HepG2 (cell line): ENCODE measurements at regions not wholly inside any gene's neighbourhood (a gene's known extent, or its start where the extent isn't known, plus 50 kb on each side); places are given as distances from the start of the nearest gene placed in this dataset.

Source experiments
- ATAC-seq: fragments of 200-7000 bp; cut with Tn5 transposase; 3 replicates; pipeline ENCODE4 v1.9.1; 2020; ENCODE audit warnings: mild to moderate bottlenecking, moderate library complexity
- BruUV-seq: library from RNA; stranded (reverse); fragments of 400-500 nt; replicated peaks from 2 replicates; lab custom pipeline; 2021; lab: Mats Ljungman, UMichigan
- CTCF ChIA-PET: fragments of 300-600 bp; formaldehyde crosslinking; extraction: SDS; loops from one replicate; lab custom pipeline; 2021; ENCODE audit warnings: low total read pairs, inconsistent platforms, low intra/inter-chr PET ratio; lab: Yijun Ruan, JAX
- POLR2A ChIA-PET: fragments of 350-600 bp; sonication (Branson Sonifier 250); formaldehyde crosslinking; loops from one replicate; lab custom pipeline; 2020; ENCODE audit warnings: antibody characterized with exemption, inconsistent platforms; lab: Yijun Ruan, JAX
- DNase-seq: peaks from one replicate; pipeline ENCODE4 v3.0.0-alpha.2; 2015; ENCODE audit warnings: low spot score
- FAIRE-seq: peaks from 3 replicates; lab custom pipeline; 2011; peaks lifted over from hg19 to GRCh38; lab: Jason Lieb, UNC
- H2AFZ ChIP-seq: one replicate; pipeline ENCODE4 v1.6.1; 2011; ENCODE audit warnings: low read length, inconsistent platforms
- H3K27ac ChIP-seq: fragments of 300-600 bp; 3 replicates; pipeline ENCODE4 v1.8.0; 2011; ENCODE audit warnings: mixed run types, mild to moderate bottlenecking, mixed read lengths, low read length, inconsistent platforms; ENCODE audit not compliant: insufficient read depth; ENCODE audit errors: extremely low read length
- H3K27me3 ChIP-seq, 2 experiments: fragments of 200-600 bp in 1 of 2; 2 replicates in 1 of 2; 3 replicates in 1 of 2; pipeline versions ENCODE4 v1.6.0 to v1.8.0; 2011; ENCODE audit warnings: low read length in 2 of 2, mild to moderate bottlenecking in 2 of 2, moderate library complexity in 2 of 2, inconsistent platforms in 1 of 2; ENCODE audit not compliant: insufficient read depth in 2 of 2, control insufficient read depth in 1 of 2
- H3K36me3 ChIP-seq, 2 experiments: fragments of 200-600 bp in 1 of 2; replicated peaks in 1 of 2; 2 replicates in 1 of 2; 3 replicates in 1 of 2; pipeline versions ENCODE4 v1.5.1 to v1.8.0; 2011; ENCODE audit warnings: low read length in 2 of 2, inconsistent platforms in 1 of 2; ENCODE audit not compliant: insufficient read depth in 2 of 2, control insufficient read depth in 1 of 2
- H3K4me1 ChIP-seq: 2 replicates; pipeline ENCODE4 v1.5.1; 2012; ENCODE audit warnings: low read length, inconsistent platforms; ENCODE audit not compliant: insufficient read depth
- H3K4me2 ChIP-seq: 2 replicates; pipeline ENCODE4 v1.6.0; 2011; ENCODE audit warnings: low read depth, low read length, inconsistent platforms
- H3K4me3 ChIP-seq, 3 experiments: fragments of 200-600 bp in 1 of 3; sonication (generic), shearing (Covaris generic) in 1 of 3; replicated peaks in 1 of 3; 2 replicates each; pipeline ENCODE4 v1.5.1; 2011 to 2016; ENCODE audit warnings: low read length in 3 of 3, inconsistent platforms in 2 of 3, low read depth in 2 of 3, mild to moderate bottlenecking in 2 of 3, control low read depth in 1 of 3, mixed read lengths in 1 of 3; ENCODE audit not compliant: insufficient read depth in 1 of 3
- H3K79me2 ChIP-seq: one replicate; pipeline ENCODE4 v1.6.1; 2011; ENCODE audit warnings: low read length, inconsistent platforms; ENCODE audit not compliant: insufficient read depth
- H3K9ac ChIP-seq: 2 replicates; pipeline ENCODE4 v1.6.0; 2011; ENCODE audit warnings: mild to moderate bottlenecking, low read depth, low read length, inconsistent platforms; ENCODE audit not compliant: insufficient read depth
- H3K9me3 ChIP-seq: 2 replicates; pipeline ENCODE4 v1.5.1; 2012; ENCODE audit warnings: mild to moderate bottlenecking, low read length
- H4K20me1 ChIP-seq: 2 replicates; pipeline ENCODE4 v1.6.0; 2011; ENCODE audit warnings: inconsistent platforms, mild to moderate bottlenecking, low read length, moderate library complexity; ENCODE audit not compliant: insufficient read depth
- KAT8 ChIP-seq: IDR thresholded peaks from 2 replicates; pipeline ENCODE4 v1.6.1; 2016; ENCODE audit warnings: missing genetic modification reagents, missing compliant biosample characterization
- KDM3A ChIP-seq: IDR thresholded peaks from 2 replicates; pipeline ENCODE4 v1.6.1; 2018; ENCODE audit warnings: low read depth, missing compliant biosample characterization
- KMT2A ChIP-seq: sonication (generic); formaldehyde crosslinking; IDR thresholded peaks from 2 replicates; pipeline ENCODE4 v1.4.0; 2020; ENCODE audit warnings: missing genetic modification reagents
- PAX8 ChIP-seq: sonication (generic); formaldehyde crosslinking; IDR thresholded peaks from 2 replicates; pipeline ENCODE4 v1.8.0; 2022; ENCODE audit warnings: mild to moderate bottlenecking, missing genetic modification reagents, borderline replicate concordance
- SNAI1 ChIP-seq: sonication (generic); formaldehyde crosslinking; IDR thresholded peaks from 2 replicates; pipeline ENCODE4 v1.5.0; 2020; ENCODE audit warnings: mild to moderate bottlenecking, missing genetic modification reagents, borderline replicate concordance
- SP2 ChIP-seq: sonication (generic); formaldehyde crosslinking; IDR thresholded peaks from 2 replicates; pipeline ENCODE4 v1.5.1; 2020; ENCODE audit warnings: mild to moderate bottlenecking, missing genetic modification reagents
- TAF15 ChIP-seq: fragments of 200-400 bp; formaldehyde crosslinking; IDR thresholded peaks from one replicate; pipeline ENCODE4 v1.6.1; 2018; ENCODE audit warnings: mild to moderate bottlenecking, low read depth, low read length; ENCODE audit not compliant: poor library complexity, severe bottlenecking
- ZBTB42 ChIP-seq: sonication (generic); formaldehyde crosslinking; IDR thresholded peaks from 2 replicates; pipeline ENCODE4 v1.5.0; 2020; ENCODE audit warnings: mild to moderate bottlenecking, missing genetic modification reagents
- ZFP1 ChIP-seq: IDR thresholded peaks from 2 replicates; pipeline ENCODE4 v1.6.1; 2016
- ZFP62 ChIP-seq: sonication (generic); formaldehyde crosslinking; IDR thresholded peaks from 2 replicates; pipeline ENCODE4 v1.4.0; 2020; ENCODE audit warnings: missing genetic modification reagents
- ZFP82 ChIP-seq: sonication (generic); formaldehyde crosslinking; IDR thresholded peaks from 2 replicates; pipeline ENCODE4 v1.5.1; 2020; ENCODE audit warnings: mild to moderate bottlenecking, missing genetic modification reagents, borderline replicate concordance
- ZNF253 ChIP-seq: sonication (generic); formaldehyde crosslinking; IDR thresholded peaks from 2 replicates; pipeline ENCODE4 v1.8.0; 2022; ENCODE audit warnings: mild to moderate bottlenecking, missing genetic modification reagents, borderline replicate concordance
- WGBS: methylation state at CpG from one replicate; pipeline ENCODE4 v1.1.6; 2017; ENCODE audit warnings: low lambda C conversion rate; 5-methylcytosine and 5-hydroxymethylcytosine counted together
- in situ Hi-C: cut with HindIII; loops from 2 replicates; pipeline ENCODE4 v1.10.0; 2017; ENCODE audit warnings: low pct_unique_long_range_greater_than_20kb; ENCODE audit not compliant: extremely low pct_ligation_motif_present
- intact Hi-C: fragments of 100-400 bp; cut with micrococcal nuclease; formaldehyde crosslinking; loops from one replicate; pipeline ENCODE4 v1.10.0; 2022; ENCODE audit not compliant: unreplicated experiment
- TF ChIP-seq, protein P1 (sequence below): sonication (generic); formaldehyde crosslinking; IDR thresholded peaks from 2 replicates; pipeline ENCODE4 v1.4.0; 2020; ENCODE audit warnings: missing genetic modification reagents
- TF ChIP-seq, protein P2 (sequence below): IDR thresholded peaks from 2 replicates; pipeline ENCODE4 v1.6.1; 2016
- TF ChIP-seq, protein P3 (sequence below): sonication (generic); formaldehyde crosslinking; IDR thresholded peaks from 2 replicates; pipeline ENCODE4 v1.9.0; 2021; ENCODE audit warnings: missing genetic modification reagents, mild to moderate bottlenecking, borderline replicate concordance

DNA sequence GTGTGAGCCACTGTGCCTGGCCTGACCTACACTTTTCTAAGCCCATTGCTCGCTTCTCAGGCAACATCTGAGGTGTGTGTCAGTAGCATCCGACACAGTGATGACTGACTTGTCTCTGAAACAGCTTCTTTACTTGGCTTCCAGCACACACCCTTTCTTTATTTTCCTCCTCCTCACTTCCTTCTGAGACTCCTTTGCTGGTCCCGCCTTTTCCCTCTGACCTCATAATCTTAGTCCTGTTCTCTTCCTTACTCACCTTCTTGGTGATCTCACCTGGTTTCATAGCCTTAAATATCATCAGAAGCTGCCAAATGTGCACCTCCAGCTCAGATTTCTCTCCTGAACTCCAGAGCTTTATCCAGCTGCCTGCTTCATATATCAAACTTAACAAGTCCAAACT is 66.6 kb upstream of the PELI1 start:
- ATAC-seq (no peak), FAIRE-seq (no peak), DNase-seq (no peak)
- no peaks in the 10 kb centered on the region for H3K9me3 ChIP-seq
- ChIA-PET CTCF (no interaction called here), POLR2A (no interaction called here)
- no peak overlapping the region for H3K4me3 ChIP-seq
- peaks cover 9% of the 10 kb centered on the region; the same call in 1 of the 2 replicates for H3K4me1 ChIP-seq
- peaks cover 0 to 9% of the 10 kb centered on the region in 2 experiments; a peak in 1 of 5 replicates for H3K27me3 ChIP-seq
- no peak overlapping the region for H3K4me2 ChIP-seq
- WGBS = 50% methylated on average over 3 of the region's 3 CpGs
- in situ Hi-C loops = no loop called here
- TF ChIP-seq PAX8 (CRISPR knock-in tag) = no peak
- TF ChIP-seq SP2 (CRISPR knock-in tag) = no peak
- TF ChIP-seq, protein P1, sequence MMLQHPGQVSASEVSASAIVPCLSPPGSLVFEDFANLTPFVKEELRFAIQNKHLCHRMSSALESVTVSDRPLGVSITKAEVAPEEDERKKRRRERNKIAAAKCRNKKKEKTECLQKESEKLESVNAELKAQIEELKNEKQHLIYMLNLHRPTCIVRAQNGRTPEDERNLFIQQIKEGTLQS (CRISPR knock-in tag) = no peak
- TF ChIP-seq KAT8 (CRISPR knock-in tag) = no peak
- no peak for TF ChIP-seq ZFP62 (CRISPR knock-in tag)
- TF ChIP-seq KDM3A (CRISPR knock-in tag) = no peak
- no peak for TF ChIP-seq ZFP82 (CRISPR knock-in tag)
- TF ChIP-seq, protein P2, sequence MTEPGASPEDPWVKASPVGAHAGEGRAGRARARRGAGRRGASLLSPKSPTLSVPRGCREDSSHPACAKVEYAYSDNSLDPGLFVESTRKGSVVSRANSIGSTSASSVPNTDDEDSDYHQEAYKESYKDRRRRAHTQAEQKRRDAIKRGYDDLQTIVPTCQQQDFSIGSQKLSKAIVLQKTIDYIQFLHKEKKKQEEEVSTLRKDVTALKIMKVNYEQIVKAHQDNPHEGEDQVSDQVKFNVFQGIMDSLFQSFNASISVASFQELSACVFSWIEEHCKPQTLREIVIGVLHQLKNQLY (CRISPR knock-in tag) = no peak
- no peak for TF ChIP-seq TAF15
- TF ChIP-seq ZBTB42 (CRISPR knock-in tag) = no peak
- no peak for TF ChIP-seq KMT2A (CRISPR knock-in tag)
- no peak for TF ChIP-seq ZFP1 (CRISPR knock-in tag)
- no peak for TF ChIP-seq SNAI1
- TF ChIP-seq, protein P3, sequence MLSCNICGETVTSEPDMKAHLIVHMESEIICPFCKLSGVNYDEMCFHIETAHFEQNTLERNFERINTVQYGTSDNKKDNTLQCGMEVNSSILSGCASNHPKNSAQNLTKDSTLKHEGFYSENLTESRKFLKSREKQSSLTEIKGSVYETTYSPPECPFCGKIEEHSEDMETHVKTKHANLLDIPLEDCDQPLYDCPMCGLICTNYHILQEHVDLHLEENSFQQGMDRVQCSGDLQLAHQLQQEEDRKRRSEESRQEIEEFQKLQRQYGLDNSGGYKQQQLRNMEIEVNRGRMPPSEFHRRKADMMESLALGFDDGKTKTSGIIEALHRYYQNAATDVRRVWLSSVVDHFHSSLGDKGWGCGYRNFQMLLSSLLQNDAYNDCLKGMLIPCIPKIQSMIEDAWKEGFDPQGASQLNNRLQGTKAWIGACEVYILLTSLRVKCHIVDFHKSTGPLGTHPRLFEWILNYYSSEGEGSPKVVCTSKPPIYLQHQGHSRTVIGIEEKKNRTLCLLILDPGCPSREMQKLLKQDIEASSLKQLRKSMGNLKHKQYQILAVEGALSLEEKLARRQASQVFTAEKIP (CRISPR knock-in tag) = no peak
- no peak for TF ChIP-seq ZNF253 (CRISPR knock-in tag)
- H4K20me1 ChIP-seq = no peaks in the 10 kb centered on the region
- no TSS peak for BruUV-seq
- H3K36me3 ChIP-seq = no peaks in the 10 kb centered on the region
- intact Hi-C loops = no loop called here
- no peak overlapping the region for H2AFZ ChIP-seq
- H3K27ac ChIP-seq = no peak overlapping the region
- no peak overlapping the region for H3K9ac ChIP-seq
- H3K79me2 ChIP-seq = no peaks in the 10 kb centered on the region
